ENCODE measurements at regions not wholly inside any gene's neighbourhood (a gene's known extent, or its start where the extent isn't known, plus 50 kb on each side); places are given as distances from the start of the nearest gene placed in this dataset.

DNA sequence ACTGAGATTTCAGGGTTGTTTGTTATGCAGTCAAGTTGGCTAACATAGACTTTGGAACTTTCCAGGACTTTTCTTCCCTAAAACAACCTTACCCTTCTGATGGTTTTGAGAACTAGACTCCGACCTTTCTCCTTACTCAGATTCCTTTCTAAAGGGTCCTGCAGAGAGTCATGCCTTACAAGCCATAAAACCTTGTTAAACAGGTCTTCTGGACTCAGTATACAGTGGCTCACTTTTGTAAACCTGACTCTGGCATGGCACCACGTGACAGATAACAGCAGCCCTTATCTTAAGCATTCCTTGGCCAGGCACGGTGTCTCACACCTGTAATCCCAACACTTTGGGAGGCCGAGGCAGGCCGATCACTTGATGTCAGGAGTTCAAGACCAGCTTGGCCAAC is 253.2 kb upstream of the RAB6C start:
- TF ChIP-seq GABPA (IDR thresholded peaks at IDR 0.05; ENCODE audit: low read depth) = no peak
- TF ChIP-seq, protein P1, sequence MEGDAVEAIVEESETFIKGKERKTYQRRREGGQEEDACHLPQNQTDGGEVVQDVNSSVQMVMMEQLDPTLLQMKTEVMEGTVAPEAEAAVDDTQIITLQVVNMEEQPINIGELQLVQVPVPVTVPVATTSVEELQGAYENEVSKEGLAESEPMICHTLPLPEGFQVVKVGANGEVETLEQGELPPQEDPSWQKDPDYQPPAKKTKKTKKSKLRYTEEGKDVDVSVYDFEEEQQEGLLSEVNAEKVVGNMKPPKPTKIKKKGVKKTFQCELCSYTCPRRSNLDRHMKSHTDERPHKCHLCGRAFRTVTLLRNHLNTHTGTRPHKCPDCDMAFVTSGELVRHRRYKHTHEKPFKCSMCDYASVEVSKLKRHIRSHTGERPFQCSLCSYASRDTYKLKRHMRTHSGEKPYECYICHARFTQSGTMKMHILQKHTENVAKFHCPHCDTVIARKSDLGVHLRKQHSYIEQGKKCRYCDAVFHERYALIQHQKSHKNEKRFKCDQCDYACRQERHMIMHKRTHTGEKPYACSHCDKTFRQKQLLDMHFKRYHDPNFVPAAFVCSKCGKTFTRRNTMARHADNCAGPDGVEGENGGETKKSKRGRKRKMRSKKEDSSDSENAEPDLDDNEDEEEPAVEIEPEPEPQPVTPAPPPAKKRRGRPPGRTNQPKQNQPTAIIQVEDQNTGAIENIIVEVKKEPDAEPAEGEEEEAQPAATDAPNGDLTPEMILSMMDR (IDR thresholded peaks at IDR 0.05; ENCODE audit: insufficient read depth, low read length) = no peak
- TF ChIP-seq, protein P2, sequence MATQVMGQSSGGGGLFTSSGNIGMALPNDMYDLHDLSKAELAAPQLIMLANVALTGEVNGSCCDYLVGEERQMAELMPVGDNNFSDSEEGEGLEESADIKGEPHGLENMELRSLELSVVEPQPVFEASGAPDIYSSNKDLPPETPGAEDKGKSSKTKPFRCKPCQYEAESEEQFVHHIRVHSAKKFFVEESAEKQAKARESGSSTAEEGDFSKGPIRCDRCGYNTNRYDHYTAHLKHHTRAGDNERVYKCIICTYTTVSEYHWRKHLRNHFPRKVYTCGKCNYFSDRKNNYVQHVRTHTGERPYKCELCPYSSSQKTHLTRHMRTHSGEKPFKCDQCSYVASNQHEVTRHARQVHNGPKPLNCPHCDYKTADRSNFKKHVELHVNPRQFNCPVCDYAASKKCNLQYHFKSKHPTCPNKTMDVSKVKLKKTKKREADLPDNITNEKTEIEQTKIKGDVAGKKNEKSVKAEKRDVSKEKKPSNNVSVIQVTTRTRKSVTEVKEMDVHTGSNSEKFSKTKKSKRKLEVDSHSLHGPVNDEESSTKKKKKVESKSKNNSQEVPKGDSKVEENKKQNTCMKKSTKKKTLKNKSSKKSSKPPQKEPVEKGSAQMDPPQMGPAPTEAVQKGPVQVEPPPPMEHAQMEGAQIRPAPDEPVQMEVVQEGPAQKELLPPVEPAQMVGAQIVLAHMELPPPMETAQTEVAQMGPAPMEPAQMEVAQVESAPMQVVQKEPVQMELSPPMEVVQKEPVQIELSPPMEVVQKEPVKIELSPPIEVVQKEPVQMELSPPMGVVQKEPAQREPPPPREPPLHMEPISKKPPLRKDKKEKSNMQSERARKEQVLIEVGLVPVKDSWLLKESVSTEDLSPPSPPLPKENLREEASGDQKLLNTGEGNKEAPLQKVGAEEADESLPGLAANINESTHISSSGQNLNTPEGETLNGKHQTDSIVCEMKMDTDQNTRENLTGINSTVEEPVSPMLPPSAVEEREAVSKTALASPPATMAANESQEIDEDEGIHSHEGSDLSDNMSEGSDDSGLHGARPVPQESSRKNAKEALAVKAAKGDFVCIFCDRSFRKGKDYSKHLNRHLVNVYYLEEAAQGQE (IDR thresholded peaks at IDR 0.05; ENCODE audit: insufficient replicate concordance, low read depth) = no peak
- no peak overlapping the region for H3K27ac ChIP-seq (replicated peaks)
- H3K27me3 ChIP-seq (ENCODE audit: insufficient read depth, poor library complexity, severe bottlenecking) = no peaks in the 10 kb centered on the region
- DNase-seq (ENCODE audit: low read depth in 1 of 2, low spot score in 1 of 2) = no peak
- no peak overlapping the region for H3K4me3 ChIP-seq (replicated peaks; ENCODE audit: insufficient read depth, low read length)

DNA sequence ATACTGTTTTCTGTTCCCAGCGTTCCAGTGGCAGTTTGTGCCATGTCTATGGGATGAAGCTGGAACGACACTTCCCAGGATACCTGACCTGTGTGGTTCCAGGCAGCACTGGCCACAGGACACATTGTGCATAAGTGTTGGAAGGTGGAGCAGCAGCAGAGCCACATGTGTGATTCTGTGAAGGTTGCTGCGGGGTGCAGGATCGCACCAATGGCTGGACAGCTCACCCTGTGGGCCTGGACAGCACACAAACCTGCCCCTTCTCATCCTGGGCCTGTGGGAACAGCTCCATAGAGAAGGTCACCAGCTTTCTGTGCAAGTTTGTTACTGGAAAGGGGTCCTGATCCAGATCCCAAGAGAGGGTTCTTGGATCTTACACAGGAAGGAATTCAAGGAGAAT is 252.2 kb upstream of the RAB6C start:
- H3K4me3 ChIP-seq (replicated peaks; ENCODE audit: insufficient read depth, low read length) = no peak overlapping the region
- no peak overlapping the region for H3K27ac ChIP-seq (replicated peaks)
- no peak for DNase-seq (ENCODE audit: low read depth in 1 of 2, low spot score in 1 of 2)
- H3K27me3 ChIP-seq (ENCODE audit: insufficient read depth, poor library complexity, severe bottlenecking) = no peaks in the 10 kb centered on the region
- TF ChIP-seq, protein P1 (IDR thresholded peaks at IDR 0.05; ENCODE audit: insufficient read depth, low read length) = no peak
- TF ChIP-seq, protein P2 (IDR thresholded peaks at IDR 0.05; ENCODE audit: insufficient replicate concordance, low read depth) = no peak
- TF ChIP-seq SPI1 (IDR thresholded peaks at IDR 0.05; ENCODE audit: borderline replicate concordance, low read depth) (no peak), POLR2AphosphoS5 (IDR thresholded peaks at IDR 0.05; ENCODE audit: low read depth) (no peak), GABPA (IDR thresholded peaks at IDR 0.05; ENCODE audit: low read depth) (no peak)

DNA sequence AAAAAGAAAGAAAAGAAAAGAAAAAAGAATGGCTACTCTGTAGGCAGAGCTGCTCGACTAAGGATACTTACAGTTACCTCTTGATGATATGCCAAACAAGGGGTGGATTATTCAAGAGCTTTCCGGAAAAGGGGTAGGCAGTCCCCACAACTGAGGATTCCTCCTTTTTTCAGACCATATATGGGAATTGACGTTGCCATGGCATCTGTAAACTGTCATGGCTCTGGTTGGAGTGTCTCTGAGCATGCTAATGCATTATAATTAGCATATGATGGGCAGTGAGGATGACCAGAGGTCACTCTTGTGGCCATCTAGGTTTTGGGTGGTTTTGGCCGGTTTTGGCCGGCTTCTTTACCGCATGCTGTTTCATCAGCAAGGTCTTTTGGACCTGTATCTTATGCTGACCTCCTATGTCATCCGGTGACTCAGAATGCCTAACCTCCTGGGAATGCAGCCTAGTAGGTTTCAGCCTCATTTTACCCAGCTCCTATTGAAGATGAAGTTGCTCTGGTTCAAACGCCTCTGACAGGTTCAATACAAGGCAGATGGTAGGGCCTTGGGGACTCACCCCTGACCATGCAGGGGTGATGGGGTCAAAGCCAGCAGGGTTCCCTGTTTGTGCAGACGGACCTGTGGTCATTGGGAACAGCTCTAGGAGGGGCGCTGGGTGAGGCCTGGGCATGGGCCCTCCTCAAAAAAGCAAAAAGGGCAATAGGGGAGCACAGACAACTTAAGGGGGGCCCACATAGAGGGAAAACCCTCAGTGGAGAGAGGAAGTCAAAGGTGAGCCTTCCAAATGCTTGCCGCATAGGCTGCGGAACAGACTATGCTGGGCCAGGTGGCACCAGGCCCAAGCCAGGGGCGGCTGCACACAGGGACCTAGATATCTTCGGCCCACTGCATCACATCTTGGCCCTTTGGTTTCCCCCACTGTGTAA is 251.2 kb upstream of the RAB6C start:
- TF ChIP-seq POLR2AphosphoS5 (IDR thresholded peaks at IDR 0.05; ENCODE audit: low read depth) (no peak), GABPA (IDR thresholded peaks at IDR 0.05; ENCODE audit: low read depth) (no peak), SPI1 (IDR thresholded peaks at IDR 0.05; ENCODE audit: borderline replicate concordance, low read depth) (no peak)
- TF ChIP-seq, protein P2 (IDR thresholded peaks at IDR 0.05; ENCODE audit: insufficient replicate concordance, low read depth) = no peak
- TF ChIP-seq, protein P1 (IDR thresholded peaks at IDR 0.05; ENCODE audit: insufficient read depth, low read length) = no peak
- H3K27me3 ChIP-seq (ENCODE audit: insufficient read depth, poor library complexity, severe bottlenecking) = no peaks in the 10 kb centered on the region
- H3K27ac ChIP-seq (replicated peaks) = no peak overlapping the region
- no peak for DNase-seq (ENCODE audit: low read depth in 1 of 2, low spot score in 1 of 2)
- H3K4me3 ChIP-seq (replicated peaks; ENCODE audit: insufficient read depth, low read length) = no peak overlapping the region

Data from HL-60 (cell line).